ENCODE measurements at regions not wholly inside any gene's neighbourhood (a gene's known extent, or its start where the extent isn't known, plus 50 kb on each side); places are given as distances from the start of the nearest gene placed in this dataset.

GRCh38 chr9:91491624-91492023, 68.0 kb upstream of the NFIL3 start:
- FAIRE-seq, result no peak
- Histone ChIP-seq H3K27ac (ENCODE audit: low read depth in 1 of 3, low read length in 2 of 3) (no peak overlapping the region), H3K9me3 (ENCODE audit: control insufficient read depth in 2 of 2, insufficient read depth in 1 of 2, low read depth in 1 of 2, low read length in 1 of 2) (no peaks in the 10 kb centered on the region), H3K36me3 (ENCODE audit: control insufficient read depth in 3 of 3, insufficient read depth in 2 of 3, low read depth in 1 of 3, low read length in 3 of 3) (no peaks in the 10 kb centered on the region), H3K4me1 (ENCODE audit: control insufficient read depth in 3 of 3, insufficient read depth in 2 of 3, low read depth in 1 of 3, low read length in 2 of 3) (no peaks in the 10 kb centered on the region), H3K27me3 (ENCODE audit: control insufficient read depth in 3 of 3, insufficient read depth in 3 of 3, low read length in 3 of 3) (peaks cover 0 to 4% (median 0%) of the 10 kb centered on the region in 3 donors), H3K4me3 (ENCODE audit: low read depth in 1 of 3, low read length in 3 of 3) (no peak overlapping the region)
- no peak for DNase-seq
- 83 to 90% (median 88%) methylated on average over 9 of the region's 9 CpGs for WGBS, 3 donors

GRCh38 chr9:91489361-91489899, 65.8 kb upstream of the NFIL3 start:
- WGBS, 3 donors, result 63 to 88% (median 65%) methylated on average over 5 of the region's 5 CpGs
- H3K4me1 ChIP-seq (ENCODE audit: control insufficient read depth in 3 of 3, insufficient read depth in 2 of 3, low read depth in 1 of 3, low read length in 2 of 3), result no peaks in the 10 kb centered on the region
- H3K4me3 ChIP-seq (ENCODE audit: low read depth in 1 of 3, low read length in 3 of 3), result no peak overlapping the region
- no peak for FAIRE-seq
- peaks cover 0 to 4% (median 0%) of the 10 kb centered on the region in 3 donors for H3K27me3 ChIP-seq (ENCODE audit: control insufficient read depth in 3 of 3, insufficient read depth in 3 of 3, low read length in 3 of 3)
- H3K9me3 ChIP-seq (ENCODE audit: control insufficient read depth in 2 of 2, insufficient read depth in 1 of 2, low read depth in 1 of 2, low read length in 1 of 2), result no peaks in the 10 kb centered on the region
- no peak for DNase-seq
- H3K36me3 ChIP-seq (ENCODE audit: control insufficient read depth in 3 of 3, insufficient read depth in 2 of 3, low read depth in 1 of 3, low read length in 3 of 3), result no peaks in the 10 kb centered on the region
- no peak overlapping the region for H3K27ac ChIP-seq (ENCODE audit: low read depth in 1 of 3, low read length in 2 of 3)

GRCh38 chr9:91488341-91488740, 64.7 kb upstream of the NFIL3 start:
- Histone ChIP-seq H3K36me3 (ENCODE audit: control insufficient read depth in 3 of 3, insufficient read depth in 2 of 3, low read depth in 1 of 3, low read length in 3 of 3) (no peaks in the 10 kb centered on the region), H3K27me3 (ENCODE audit: control insufficient read depth in 3 of 3, insufficient read depth in 3 of 3, low read length in 3 of 3) (peaks cover 0 to 4% (median 0%) of the 10 kb centered on the region in 3 donors), H3K4me3 (ENCODE audit: low read depth in 1 of 3, low read length in 3 of 3) (no peak overlapping the region), H3K9me3 (ENCODE audit: control insufficient read depth in 2 of 2, insufficient read depth in 1 of 2, low read depth in 1 of 2, low read length in 1 of 2) (no peaks in the 10 kb centered on the region), H3K4me1 (ENCODE audit: control insufficient read depth in 3 of 3, insufficient read depth in 2 of 3, low read depth in 1 of 3, low read length in 2 of 3) (no peaks in the 10 kb centered on the region), H3K27ac (ENCODE audit: low read depth in 1 of 3, low read length in 2 of 3) (no peak overlapping the region)
- WGBS, 3 donors, result 73 to 87% (median 83%) methylated on average over 5 of the region's 5 CpGs
- DNase-seq (no peak), FAIRE-seq (no peak)

- whole genome bisulfite sequencing, 3 donors, result 74 to 88% (median 80%) methylated on average over 6 of the region's 6 CpGs
- FAIRE-seq (no peak), DNase-seq (no peak)
- no peak overlapping the region for H3K4me3 ChIP-seq (ENCODE audit: low read depth in 1 of 3, low read length in 3 of 3)
- peaks cover 0 to 4% (median 0%) of the 10 kb centered on the region in 3 donors for H3K27me3 ChIP-seq (ENCODE audit: control insufficient read depth in 3 of 3, insufficient read depth in 3 of 3, low read length in 3 of 3)
- H3K4me1 ChIP-seq (ENCODE audit: control insufficient read depth in 3 of 3, insufficient read depth in 2 of 3, low read depth in 1 of 3, low read length in 2 of 3), result no peaks in the 10 kb centered on the region
- H3K9me3 ChIP-seq (ENCODE audit: control insufficient read depth in 2 of 2, insufficient read depth in 1 of 2, low read depth in 1 of 2, low read length in 1 of 2), result no peaks in the 10 kb centered on the region
- no peaks in the 10 kb centered on the region for H3K36me3 ChIP-seq (ENCODE audit: control insufficient read depth in 3 of 3, insufficient read depth in 2 of 3, low read depth in 1 of 3, low read length in 3 of 3)
- peak overlapping the region in 1 of 3 donors; percentile 41 for H3K27ac ChIP-seq (ENCODE audit: low read depth in 1 of 3, low read length in 2 of 3)
Measured at GRCh38 chr9:91486699-91487497, 63.3 kb upstream of the NFIL3 start.

- Histone ChIP-seq H3K27me3 (ENCODE audit: control insufficient read depth in 3 of 3, insufficient read depth in 3 of 3, low read length in 3 of 3) (peaks cover 0 to 4% (median 0%) of the 10 kb centered on the region in 3 donors), H3K4me1 (ENCODE audit: control insufficient read depth in 3 of 3, insufficient read depth in 2 of 3, low read depth in 1 of 3, low read length in 2 of 3) (no peaks in the 10 kb centered on the region), H3K36me3 (ENCODE audit: control insufficient read depth in 3 of 3, insufficient read depth in 2 of 3, low read depth in 1 of 3, low read length in 3 of 3) (no peaks in the 10 kb centered on the region), H3K4me3 (ENCODE audit: low read depth in 1 of 3, low read length in 3 of 3) (no peak overlapping the region), H3K27ac (ENCODE audit: low read depth in 1 of 3, low read length in 2 of 3) (no peak overlapping the region), H3K9me3 (ENCODE audit: control insufficient read depth in 2 of 2, insufficient read depth in 1 of 2, low read depth in 1 of 2, low read length in 1 of 2) (no peaks in the 10 kb centered on the region)
- DNase-seq (no peak), FAIRE-seq (no peak)
- WGBS, 3 donors, result 92 to 96% (median 92%) methylated on average over 5 of the region's 5 CpGs
Measured at GRCh38 chr9:91485006-91485405, 61.4 kb upstream of the NFIL3 start.

- Histone ChIP-seq H3K27ac (ENCODE audit: low read depth in 1 of 3, low read length in 2 of 3) (peak overlapping the region in 1 of 3 donors; percentile 58), H3K9me3 (ENCODE audit: control insufficient read depth in 2 of 2, insufficient read depth in 1 of 2, low read depth in 1 of 2, low read length in 1 of 2) (no peaks in the 10 kb centered on the region), H3K36me3 (ENCODE audit: control insufficient read depth in 3 of 3, insufficient read depth in 2 of 3, low read depth in 1 of 3, low read length in 3 of 3) (no peaks in the 10 kb centered on the region), H3K27me3 (ENCODE audit: control insufficient read depth in 3 of 3, insufficient read depth in 3 of 3, low read length in 3 of 3) (no peaks in the 10 kb centered on the region), H3K4me3 (ENCODE audit: low read depth in 1 of 3, low read length in 3 of 3) (no peak overlapping the region), H3K4me1 (ENCODE audit: control insufficient read depth in 3 of 3, insufficient read depth in 2 of 3, low read depth in 1 of 3, low read length in 2 of 3) (no peaks in the 10 kb centered on the region)
- FAIRE-seq (no peak), DNase-seq (no peak)
- 77 to 83% (median 81%) methylated on average over 8 of the region's 8 CpGs for WGBS, 3 donors
Measured at GRCh38 chr9:91483835-91484234, 60.2 kb upstream of the NFIL3 start.

- no peak for DNase-seq
- no peaks in the 10 kb centered on the region for H3K36me3 ChIP-seq (ENCODE audit: control insufficient read depth in 3 of 3, insufficient read depth in 2 of 3, low read depth in 1 of 3, low read length in 3 of 3)
- no peaks in the 10 kb centered on the region for H3K27me3 ChIP-seq (ENCODE audit: control insufficient read depth in 3 of 3, insufficient read depth in 3 of 3, low read length in 3 of 3)
- no peaks in the 10 kb centered on the region for H3K9me3 ChIP-seq (ENCODE audit: control insufficient read depth in 2 of 2, insufficient read depth in 1 of 2, low read depth in 1 of 2, low read length in 1 of 2)
- FAIRE-seq, result no peak
- no peaks in the 10 kb centered on the region for H3K4me1 ChIP-seq (ENCODE audit: control insufficient read depth in 3 of 3, insufficient read depth in 2 of 3, low read depth in 1 of 3, low read length in 2 of 3)
- H3K27ac ChIP-seq (ENCODE audit: low read depth in 1 of 3, low read length in 2 of 3), result peak overlapping the region in 1 of 3 donors; percentile 5
- 46 to 58% (median 53%) methylated on average over 5 of the region's 5 CpGs for WGBS, 3 donors
- H3K4me3 ChIP-seq (ENCODE audit: low read depth in 1 of 3, low read length in 3 of 3), result no peak overlapping the region
Measured at GRCh38 chr9:91483189-91483691, 59.6 kb upstream of the NFIL3 start.

GRCh38 chr9:91481972-91482371, 58.3 kb upstream of the NFIL3 start:
- 82 to 95% (median 93%) methylated on average over 5 of the region's 5 CpGs for WGBS, 3 donors
- no peak overlapping the region for H3K4me3 ChIP-seq (ENCODE audit: low read depth in 1 of 3, low read length in 3 of 3)
- no peaks in the 10 kb centered on the region for H3K9me3 ChIP-seq (ENCODE audit: control insufficient read depth in 2 of 2, insufficient read depth in 1 of 2, low read depth in 1 of 2, low read length in 1 of 2)
- no peaks in the 10 kb centered on the region for H3K27me3 ChIP-seq (ENCODE audit: control insufficient read depth in 3 of 3, insufficient read depth in 3 of 3, low read length in 3 of 3)
- no peak for DNase-seq
- no peak overlapping the region for H3K27ac ChIP-seq (ENCODE audit: low read depth in 1 of 3, low read length in 2 of 3)
- H3K36me3 ChIP-seq (ENCODE audit: control insufficient read depth in 3 of 3, insufficient read depth in 2 of 3, low read depth in 1 of 3, low read length in 3 of 3), result no peaks in the 10 kb centered on the region
- FAIRE-seq, result no peak
- no peaks in the 10 kb centered on the region for H3K4me1 ChIP-seq (ENCODE audit: control insufficient read depth in 3 of 3, insufficient read depth in 2 of 3, low read depth in 1 of 3, low read length in 2 of 3)

Data from small intestine (tissue), 7 donors.